GM21619 (cell line): ENCODE measurements at regions not wholly inside any gene's neighbourhood (a gene's known extent, or its start where the extent isn't known, plus 50 kb on each side); places are given as distances from the start of the nearest gene placed in this dataset.

ENCODE experiments used
- ATAC-seq: cut with Tn5 transposase; IDR thresholded peaks from one replicate; pipeline ENCODE4 v1.9.1; 2021; ENCODE audit not compliant: unreplicated experiment

- no peak for ATAC-seq
Measured at GRCh38 chr17:77495575-77495974, 354.8 kb downstream of the SEC14L1 start.

DNA sequence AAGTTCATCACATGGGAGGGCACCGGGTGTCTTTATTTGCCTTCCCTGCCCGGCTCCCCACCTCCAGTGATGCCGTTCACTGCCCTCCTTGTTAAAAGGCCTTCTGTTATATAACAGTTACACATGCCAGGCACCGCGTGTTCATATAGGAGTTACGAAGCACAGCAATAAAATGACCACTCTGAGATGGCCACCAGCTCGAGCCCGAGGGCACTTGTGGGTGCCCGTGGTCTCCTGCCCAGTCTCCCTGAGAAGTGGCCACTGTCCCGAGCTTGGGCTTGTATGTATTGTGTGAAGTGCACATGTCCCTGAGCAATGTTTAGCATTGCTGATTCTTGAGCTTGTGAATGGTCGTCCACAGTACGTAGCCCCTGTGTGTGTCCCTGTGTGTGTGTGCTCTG is 355.6 kb downstream of the SEC14L1 start:
- ATAC-seq, result no peak

DNA sequence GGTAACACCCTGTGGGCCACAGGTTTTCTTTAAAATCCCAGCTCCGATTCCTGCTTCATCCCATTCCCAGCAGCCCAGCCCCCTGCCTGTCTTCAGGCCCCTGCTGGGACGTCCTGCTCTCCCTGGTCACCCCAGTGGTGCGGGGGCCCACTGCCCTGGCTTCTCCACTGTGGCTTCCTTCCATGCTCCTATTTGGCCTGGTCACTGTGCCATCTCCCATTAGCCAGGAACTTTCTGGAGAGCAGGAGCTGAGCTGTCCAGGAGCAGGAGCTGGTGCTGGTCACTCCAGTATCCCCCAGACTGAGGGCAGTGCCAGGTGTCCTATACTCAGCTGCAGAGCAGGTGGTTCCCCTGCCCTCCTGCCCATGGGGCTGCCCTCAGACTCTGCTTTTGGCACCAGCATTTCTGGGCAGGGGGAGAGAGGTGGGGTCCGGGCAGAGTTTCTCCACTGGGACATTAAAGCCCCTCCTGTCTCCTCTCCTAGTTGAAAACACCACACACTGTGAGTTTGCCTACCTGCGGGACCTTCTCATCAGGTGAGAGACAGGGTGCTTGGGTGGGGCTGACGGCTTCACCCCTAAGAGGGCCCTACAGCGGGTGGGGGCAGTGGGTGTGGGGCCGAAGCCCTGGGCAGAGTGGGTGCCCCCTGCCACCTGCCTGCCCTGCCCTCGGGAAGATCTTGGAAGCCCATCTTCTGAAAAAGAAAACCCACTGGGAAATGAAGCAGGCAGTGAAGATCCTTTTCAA is 356.2 kb downstream of the SEC14L1 start:
- no peak for ATAC-seq

DNA sequence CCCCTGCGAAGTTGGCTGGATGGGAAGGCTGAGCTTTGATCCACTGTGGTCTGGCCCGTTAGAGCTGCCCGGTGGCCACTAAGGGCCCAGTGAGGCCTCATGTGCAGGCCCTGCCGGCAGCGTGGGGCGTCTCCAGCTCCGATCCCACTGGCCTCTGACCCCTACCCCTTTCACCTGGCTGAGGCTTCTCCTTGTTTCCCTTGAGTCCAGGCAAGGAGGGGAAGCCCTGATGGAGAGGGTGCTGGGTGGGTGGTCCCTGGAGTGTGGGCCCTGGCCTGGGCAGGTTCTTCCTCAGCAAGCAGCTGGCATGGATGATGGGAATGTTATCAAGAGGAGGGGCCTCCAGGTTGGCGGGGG is 356.8 kb downstream of the SEC14L1 start:
- no peak for ATAC-seq

- no peak for ATAC-seq
Measured at GRCh38 chr17:77498091-77498741, 357.4 kb downstream of the SEC14L1 start.

GRCh38 chr17:77498791-77499698 is 358.3 kb downstream of the SEC14L1 start:
- ATAC-seq, result no peak

DNA sequence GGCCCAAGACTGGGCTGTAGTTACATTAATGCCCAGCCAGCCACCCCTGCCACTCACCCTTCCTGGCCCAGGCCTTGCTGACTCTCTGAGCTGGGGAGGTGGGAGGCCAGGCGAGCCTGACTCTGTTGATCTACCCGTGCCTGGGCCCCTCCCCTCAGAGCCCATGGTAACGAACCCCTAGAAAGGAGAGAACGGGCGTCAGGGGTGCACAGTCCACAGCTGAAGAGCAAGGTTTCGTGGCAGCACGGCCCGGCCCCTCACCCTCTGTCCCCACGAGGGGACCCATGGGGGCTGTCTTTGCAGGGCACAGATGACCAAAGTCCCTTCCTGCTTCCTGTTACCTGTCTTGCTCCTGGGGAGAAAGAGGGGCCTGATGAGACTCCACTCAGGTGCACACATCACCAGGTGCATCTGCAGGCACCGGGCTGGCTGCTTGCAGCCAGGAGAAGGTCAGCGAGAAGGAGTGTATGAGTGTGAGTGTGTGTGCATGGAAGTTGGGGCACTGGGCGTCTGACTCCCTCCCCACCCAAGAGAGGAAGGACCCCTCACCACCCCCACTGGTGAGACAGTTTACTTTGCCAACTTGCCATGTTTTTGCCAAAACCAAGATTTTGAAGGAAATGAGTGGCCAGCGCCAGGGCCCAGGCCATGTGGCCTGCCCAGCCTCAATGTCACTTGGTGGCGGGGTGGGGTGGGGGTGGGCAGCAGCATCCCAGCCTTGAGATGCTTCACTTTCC is 359.1 kb downstream of the SEC14L1 start:
- no peak for ATAC-seq

DNA sequence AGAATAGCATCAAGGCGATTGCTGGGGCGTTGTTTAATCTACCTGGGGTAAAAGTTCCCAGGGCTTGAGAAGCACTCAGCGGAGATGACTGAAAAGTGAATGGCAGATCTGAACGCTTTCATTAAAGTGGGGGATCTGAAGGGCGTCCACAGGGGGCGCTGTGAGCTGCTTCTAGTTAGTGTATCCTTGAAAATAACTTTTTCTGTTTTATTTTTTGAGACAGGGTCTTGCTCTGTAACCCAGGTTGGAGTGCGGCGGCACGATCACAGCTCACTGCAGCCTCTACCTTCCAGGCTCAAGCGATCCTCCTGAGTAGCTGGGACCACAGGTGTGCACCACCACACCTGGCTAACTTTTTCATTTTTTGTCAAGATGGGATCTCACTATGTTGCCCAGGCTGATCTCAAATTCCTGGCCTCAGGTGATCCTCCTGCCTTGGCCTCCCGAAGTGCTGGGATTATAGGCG is 360.4 kb downstream of the SEC14L1 start:
- no peak for ATAC-seq

- ATAC-seq, result no peak
Measured at GRCh38 chr17:77501751-77502625, 361.2 kb downstream of the SEC14L1 start.

GRCh38 chr17:77502626-77503292 is 362.0 kb downstream of the SEC14L1 start:
- no peak for ATAC-seq

DNA sequence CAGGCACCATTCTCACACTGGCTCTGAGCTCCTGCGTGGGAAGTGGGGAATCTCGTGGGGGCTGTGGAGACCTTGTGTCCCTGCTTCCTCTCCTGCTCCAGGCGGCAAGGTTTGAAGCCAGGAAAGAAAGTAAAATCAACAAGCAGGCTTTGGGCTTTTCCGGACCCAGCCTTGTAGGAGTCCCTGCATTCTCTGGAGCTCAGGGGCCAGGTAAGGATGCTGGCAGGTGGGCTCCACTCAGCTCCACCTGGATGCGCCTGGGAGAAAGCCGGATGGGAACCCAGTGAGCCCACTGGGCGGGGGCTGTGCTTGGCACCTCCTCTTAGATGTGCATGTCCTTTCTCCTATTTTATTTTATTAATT is 362.5 kb downstream of the SEC14L1 start:
- ATAC-seq, result no peak

DNA sequence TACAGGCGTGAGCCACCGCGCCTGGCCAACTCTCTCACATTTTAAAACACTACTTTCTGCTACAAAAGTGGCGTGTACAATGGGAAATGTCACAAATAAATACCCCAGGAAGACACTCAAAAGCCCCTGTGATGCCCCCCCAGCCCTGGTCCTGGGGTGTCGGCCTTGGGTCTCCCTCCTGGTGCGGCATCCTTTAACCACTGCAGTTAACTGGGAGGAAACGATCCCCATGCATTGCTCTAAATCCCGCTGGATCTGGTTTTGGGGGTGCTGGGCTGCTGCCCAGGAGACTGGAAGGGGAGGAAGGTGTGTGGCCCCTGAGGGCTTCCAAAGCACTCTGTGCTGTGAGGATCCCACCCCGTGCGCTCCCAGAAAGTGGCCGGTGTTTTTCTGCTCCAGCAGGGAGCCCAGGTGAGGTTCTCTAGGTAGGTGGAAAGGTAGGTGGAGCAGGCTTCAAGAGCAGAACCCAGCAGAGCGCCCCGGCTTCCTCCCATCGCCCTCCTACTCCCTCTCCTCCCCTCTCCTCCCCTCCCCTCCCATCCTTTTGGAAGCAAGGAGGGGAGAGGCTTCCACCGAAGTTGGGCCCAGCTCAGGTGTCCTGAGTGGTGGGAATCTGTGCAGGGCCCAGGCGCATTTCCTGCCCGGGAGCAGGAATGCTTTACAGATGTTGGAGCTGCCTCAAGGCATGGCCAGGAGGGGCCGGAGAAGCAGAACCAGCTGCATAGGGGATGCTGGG is 363.3 kb downstream of the SEC14L1 start:
- no peak for ATAC-seq

GRCh38 chr17:77504652-77505155 is 363.9 kb downstream of the SEC14L1 start:
- no peak for ATAC-seq

- no peak for ATAC-seq
Measured at GRCh38 chr17:77505181-77505639, 364.4 kb downstream of the SEC14L1 start.

DNA sequence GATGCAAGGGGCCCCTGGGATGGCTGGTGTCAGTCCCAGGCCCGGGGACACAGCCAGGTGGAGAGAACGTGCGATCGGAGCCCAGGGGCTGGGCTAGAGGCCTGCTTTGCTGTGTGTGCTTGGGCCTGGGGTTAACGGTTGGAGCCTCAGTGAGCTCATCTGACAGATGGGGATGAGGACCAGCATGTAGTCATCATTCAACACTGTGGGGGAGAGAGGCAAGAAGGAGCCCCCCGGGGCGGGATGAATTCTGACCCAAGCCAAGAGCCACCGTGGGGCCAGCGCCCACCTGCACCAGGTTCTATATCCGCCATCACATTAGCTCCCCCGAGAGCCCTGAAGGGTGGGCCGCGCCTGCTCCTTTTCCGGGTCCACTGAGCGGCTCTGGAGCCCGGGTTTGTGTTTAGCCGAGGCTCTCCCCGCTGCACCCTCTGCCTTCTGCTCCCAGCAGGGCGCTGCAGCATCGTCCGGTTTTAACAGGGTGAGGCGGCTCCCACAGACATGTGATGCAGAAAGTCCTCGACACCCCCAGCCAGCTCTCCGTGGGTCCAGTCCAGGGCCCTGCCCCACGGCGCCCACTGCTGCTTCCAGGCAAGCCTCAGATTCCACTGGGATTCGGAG is 365.7 kb downstream of the SEC14L1 start:
- ATAC-seq, result no peak

- ATAC-seq, result no peak
Measured at GRCh38 chr17:77507111-77507885, 366.5 kb downstream of the SEC14L1 start.

GRCh38 chr17:77508047-77508715 is 367.4 kb downstream of the SEC14L1 start:
- ATAC-seq, result no peak
